Keratinocyte (primary cell): ENCODE measurements at regions not wholly inside any gene's neighbourhood (a gene's known extent, or its start where the extent isn't known, plus 50 kb on each side); places are given as distances from the start of the nearest gene placed in this dataset.

Experiments
- DNase-seq: peaks from one replicate; pipeline ENCODE4 v3.0.0-alpha.2; 2011; ENCODE audit warnings: low read depth, missing footprints, low spot score
- FAIRE-seq: peaks from 2 replicates; lab custom pipeline; 2011; peaks lifted over from hg19 to GRCh38; lab: Jason Lieb, UNC
- H2AFZ ChIP-seq: 2 replicates; pipeline ENCODE4 v1.6.0; 2012; ENCODE audit warnings: low read length, control low read depth, inconsistent platforms; ENCODE audit not compliant: control insufficient read depth
- H3K27ac ChIP-seq: 2 replicates; pipeline ENCODE4 v1.5.1; 2011; ENCODE audit warnings: low read length; ENCODE audit not compliant: control insufficient read depth, insufficient read depth
- H3K27me3 ChIP-seq: 3 replicates; pipeline ENCODE4 v1.6.0; 2011; ENCODE audit warnings: low read length; ENCODE audit not compliant: control insufficient read depth, insufficient read depth; ENCODE audit errors: extremely low read depth
- H3K36me3 ChIP-seq, 2 experiments: 2 replicates in 1 of 2; 3 replicates in 1 of 2; pipeline ENCODE4 v1.5.1; 2011; ENCODE audit warnings: low read length in 2 of 2, mild to moderate bottlenecking in 1 of 2; ENCODE audit not compliant: control insufficient read depth in 2 of 2, insufficient read depth in 2 of 2; ENCODE audit errors: extremely low read depth in 1 of 2
- H3K4me1 ChIP-seq: 3 replicates; pipeline ENCODE4 v1.5.1; 2011; ENCODE audit warnings: low read length; ENCODE audit not compliant: control insufficient read depth, insufficient read depth; ENCODE audit errors: extremely low read depth
- H3K4me2 ChIP-seq: 3 replicates; pipeline ENCODE4 v1.6.0; 2011; ENCODE audit warnings: low read depth, low read length; ENCODE audit not compliant: control insufficient read depth, insufficient read depth; ENCODE audit errors: extremely low read depth
- H3K4me3 ChIP-seq, 3 experiments: fragments of 200-600 bp in 1 of 3; sonication (generic) in 1 of 3; 2 replicates in 2 of 3; 3 replicates in 1 of 3; pipeline ENCODE4 v1.5.1; 2011 to 2016; ENCODE audit warnings: low read length in 3 of 3, mild to moderate bottlenecking in 3 of 3, control low read depth in 2 of 3, inconsistent platforms in 1 of 3, low read depth in 1 of 3, mixed read lengths in 1 of 3, mixed run types in 1 of 3, moderate library complexity in 1 of 3; ENCODE audit not compliant: control insufficient read depth in 2 of 3, insufficient read depth in 2 of 3; ENCODE audit errors: extremely low read depth in 1 of 3
- H3K79me2 ChIP-seq: 2 replicates; pipeline ENCODE4 v1.6.0; 2012; ENCODE audit warnings: low read length; ENCODE audit not compliant: control insufficient read depth, insufficient read depth
- H3K9ac ChIP-seq: 3 replicates; pipeline ENCODE4 v1.6.0; 2011; ENCODE audit warnings: low read length; ENCODE audit not compliant: control insufficient read depth, insufficient read depth; ENCODE audit errors: extremely low read depth
- H3K9me1 ChIP-seq: 3 replicates; pipeline ENCODE4 v1.6.0; 2011; ENCODE audit warnings: low read length; ENCODE audit not compliant: control insufficient read depth, insufficient read depth; ENCODE audit errors: extremely low read depth
- H3K9me3 ChIP-seq: 2 replicates; pipeline ENCODE4 v1.5.1; 2012; ENCODE audit warnings: low read depth, low read length; ENCODE audit not compliant: control insufficient read depth
- H4K20me1 ChIP-seq: 3 replicates; pipeline ENCODE4 v1.6.0; 2011; ENCODE audit warnings: low read length; ENCODE audit not compliant: control insufficient read depth, insufficient read depth; ENCODE audit errors: extremely low read depth
- EZH2 ChIP-seq: IDR thresholded peaks from one replicate; pipeline ENCODE4 v1.6.1; 2012; ENCODE audit warnings: inconsistent platforms, mild to moderate bottlenecking, low read length, moderate library complexity
- dilution Hi-C: fragments of 300-500 bp; cut with MboI; formaldehyde crosslinking; loops from one replicate; pipeline ENCODE4 v1.7.0; 2020; ENCODE audit warnings: low sequenced_read_pairs; ENCODE audit not compliant: extremely low pct_ligation_motif_present
- TF ChIP-seq, protein P1 (sequence below), 3 experiments: IDR thresholded peaks in 1 of 3; conservative IDR thresholded peaks in 1 of 3; optimal IDR thresholded peaks in 1 of 3; 2 replicates in 2 of 3; 3 replicates in 1 of 3; pipeline versions ENCODE3 to v1.5.1; 2011; ENCODE audit warnings: low read length in 3 of 3, mild to moderate bottlenecking in 3 of 3, moderate library complexity in 2 of 3, control low read depth in 1 of 3, inconsistent platforms in 1 of 3; ENCODE audit not compliant: insufficient read depth in 2 of 3; ENCODE audit errors: extremely low read depth in 1 of 3

DNA sequence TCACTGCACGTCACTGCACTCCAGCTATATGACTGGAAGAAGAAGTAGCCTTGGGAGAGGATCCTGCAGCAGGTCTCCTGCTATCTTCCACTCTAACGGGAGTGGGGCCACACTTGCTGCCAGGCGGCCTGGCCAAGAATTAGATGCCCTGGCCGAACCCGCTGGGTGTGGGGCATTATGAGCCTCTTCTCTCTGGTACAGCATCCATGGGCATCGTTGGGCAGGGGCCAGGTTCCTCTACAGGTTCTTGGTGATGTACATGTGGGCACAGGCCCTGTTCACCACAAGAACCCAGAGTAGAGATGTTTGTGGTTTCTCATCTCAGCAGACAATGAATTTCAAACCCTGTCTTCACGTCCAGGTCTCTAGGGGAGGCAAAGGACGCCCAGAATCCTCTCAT lies 370.5 kb downstream of the NPHP4 start:
- H3K36me3 ChIP-seq, result no peaks in the 10 kb centered on the region
- no peaks in the 10 kb centered on the region for H3K79me2 ChIP-seq
- TF ChIP-seq EZH2, result no peak
- TF ChIP-seq, protein P1, sequence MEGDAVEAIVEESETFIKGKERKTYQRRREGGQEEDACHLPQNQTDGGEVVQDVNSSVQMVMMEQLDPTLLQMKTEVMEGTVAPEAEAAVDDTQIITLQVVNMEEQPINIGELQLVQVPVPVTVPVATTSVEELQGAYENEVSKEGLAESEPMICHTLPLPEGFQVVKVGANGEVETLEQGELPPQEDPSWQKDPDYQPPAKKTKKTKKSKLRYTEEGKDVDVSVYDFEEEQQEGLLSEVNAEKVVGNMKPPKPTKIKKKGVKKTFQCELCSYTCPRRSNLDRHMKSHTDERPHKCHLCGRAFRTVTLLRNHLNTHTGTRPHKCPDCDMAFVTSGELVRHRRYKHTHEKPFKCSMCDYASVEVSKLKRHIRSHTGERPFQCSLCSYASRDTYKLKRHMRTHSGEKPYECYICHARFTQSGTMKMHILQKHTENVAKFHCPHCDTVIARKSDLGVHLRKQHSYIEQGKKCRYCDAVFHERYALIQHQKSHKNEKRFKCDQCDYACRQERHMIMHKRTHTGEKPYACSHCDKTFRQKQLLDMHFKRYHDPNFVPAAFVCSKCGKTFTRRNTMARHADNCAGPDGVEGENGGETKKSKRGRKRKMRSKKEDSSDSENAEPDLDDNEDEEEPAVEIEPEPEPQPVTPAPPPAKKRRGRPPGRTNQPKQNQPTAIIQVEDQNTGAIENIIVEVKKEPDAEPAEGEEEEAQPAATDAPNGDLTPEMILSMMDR (optimal IDR thresholded peaks at IDR 0.05 in 1 of 3, IDR thresholded peaks at IDR 0.05 in 1 of 3, conservative IDR thresholded peaks at IDR 0.05 in 1 of 3; ENCODE audit: extremely low read depth in 1 of 3, insufficient read depth in 2 of 3, low read length in 3 of 3), result no peak
- no peaks in the 10 kb centered on the region for H4K20me1 ChIP-seq
- no peak overlapping the region for H2AFZ ChIP-seq
- no peak for FAIRE-seq
- H3K9ac ChIP-seq, result no peak overlapping the region
- dilution Hi-C loops, result no loop called here
- H3K27ac ChIP-seq, result no peak overlapping the region
- no peak overlapping the region for H3K4me2 ChIP-seq
- H3K27me3 ChIP-seq, result no peaks in the 10 kb centered on the region
- DNase-seq, result no peak
- H3K4me1 ChIP-seq, result no peaks in the 10 kb centered on the region
- H3K9me3 ChIP-seq, result no peaks in the 10 kb centered on the region
- H3K9me1 ChIP-seq, result no peaks in the 10 kb centered on the region
- no peak overlapping the region for H3K4me3 ChIP-seq

DNA sequence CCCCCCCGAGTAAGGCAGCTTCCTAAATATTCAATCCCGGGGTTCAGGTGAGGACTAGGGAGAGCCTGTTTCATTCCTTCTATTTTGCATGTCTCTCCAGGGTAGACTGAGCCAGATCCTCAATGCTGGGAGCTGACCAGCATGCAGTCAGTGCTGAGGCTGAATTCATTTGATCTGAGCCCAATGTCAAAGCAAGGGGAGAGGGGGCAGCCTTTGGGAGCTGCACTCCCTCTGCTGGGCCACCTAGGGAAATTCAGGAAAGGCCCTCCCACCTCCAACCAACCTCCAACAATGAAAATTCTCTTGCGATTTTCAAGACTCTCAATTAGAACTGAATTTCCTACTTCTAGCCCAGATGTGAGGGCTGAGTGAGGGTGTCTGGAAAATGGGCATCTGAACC lies 371.2 kb downstream of the NPHP4 start:
- no peak overlapping the region for H3K9ac ChIP-seq
- dilution Hi-C loops, result no loop called here
- H3K4me3 ChIP-seq, result no peak overlapping the region
- H3K27ac ChIP-seq, result no peak overlapping the region
- H3K36me3 ChIP-seq, result no peaks in the 10 kb centered on the region
- no peaks in the 10 kb centered on the region for H3K9me3 ChIP-seq
- H3K4me1 ChIP-seq, result no peaks in the 10 kb centered on the region
- no peaks in the 10 kb centered on the region for H3K27me3 ChIP-seq
- DNase-seq, result no peak
- no peak for TF ChIP-seq EZH2
- TF ChIP-seq, protein P1 (optimal IDR thresholded peaks at IDR 0.05 in 1 of 3, IDR thresholded peaks at IDR 0.05 in 1 of 3, conservative IDR thresholded peaks at IDR 0.05 in 1 of 3; ENCODE audit: extremely low read depth in 1 of 3, insufficient read depth in 2 of 3, low read length in 3 of 3), result peak; percentile 39 to 64 (median 56)
- no peaks in the 10 kb centered on the region for H3K9me1 ChIP-seq
- H2AFZ ChIP-seq, result no peak overlapping the region
- H3K4me2 ChIP-seq, result no peak overlapping the region
- H3K79me2 ChIP-seq, result no peaks in the 10 kb centered on the region
- no peaks in the 10 kb centered on the region for H4K20me1 ChIP-seq
- no peak for FAIRE-seq
